NAMALWA (cell line): ENCODE measurements at regions not wholly inside any gene's neighbourhood (a gene's known extent, or its start where the extent isn't known, plus 50 kb on each side); places are given as distances from the start of the nearest gene placed in this dataset.
A peak's percentile ranks its signal among the peaks of the same experiment; 100 is the strongest.

Source experiments
- DNase-seq: peaks from one replicate; pipeline ENCODE4 v3.0.0-alpha.2; 2015; ENCODE audit warnings: low spot score

GRCh38 chr4:181278941-181279340, 964.3 kb upstream of the TENM3 start:
- DNase-seq: no peak

DNA sequence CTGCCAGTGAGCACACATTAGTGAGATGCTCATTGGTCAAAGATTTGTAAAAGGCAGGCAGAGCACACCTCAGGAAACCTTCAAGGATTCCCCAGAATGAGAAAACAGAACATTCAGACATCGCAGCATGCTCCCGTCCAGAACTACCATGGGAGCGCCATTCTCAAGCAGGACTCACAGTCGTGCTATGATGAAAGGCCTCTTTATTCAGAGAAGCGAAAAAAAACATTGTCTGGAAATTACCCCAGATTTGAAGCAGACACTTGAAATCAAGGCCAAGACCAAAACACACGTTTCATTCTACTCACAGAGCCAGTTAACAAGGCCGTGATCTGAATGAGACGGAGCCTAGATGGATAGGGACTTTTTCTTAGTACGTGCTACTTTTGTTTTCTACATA, 961.8 kb upstream of the TENM3 start:
- DNase-seq: no peak

- DNase-seq: no peak
Observed at GRCh38 chr4:181289198-181289597, 954.0 kb upstream of the TENM3 start.

DNA sequence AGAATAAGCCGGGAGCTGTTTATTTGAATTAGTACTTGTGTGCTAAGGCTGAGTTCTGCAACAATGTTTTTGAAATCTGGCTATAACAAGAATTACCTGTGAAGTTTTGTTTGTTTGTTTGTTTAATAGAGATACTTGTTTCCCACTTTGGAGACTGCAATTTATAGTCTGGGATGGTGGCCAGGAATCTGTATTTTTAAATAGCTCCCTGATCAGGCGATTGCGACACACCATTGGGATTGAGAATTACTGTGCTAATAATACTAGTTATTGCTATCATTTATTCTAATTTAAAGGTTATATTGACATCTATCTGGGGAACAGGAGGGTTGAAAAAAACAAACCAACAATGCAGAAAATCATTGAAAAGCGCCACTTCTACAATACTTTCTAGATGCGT, 951.6 kb upstream of the TENM3 start:
- no peak for DNase-seq

DNA sequence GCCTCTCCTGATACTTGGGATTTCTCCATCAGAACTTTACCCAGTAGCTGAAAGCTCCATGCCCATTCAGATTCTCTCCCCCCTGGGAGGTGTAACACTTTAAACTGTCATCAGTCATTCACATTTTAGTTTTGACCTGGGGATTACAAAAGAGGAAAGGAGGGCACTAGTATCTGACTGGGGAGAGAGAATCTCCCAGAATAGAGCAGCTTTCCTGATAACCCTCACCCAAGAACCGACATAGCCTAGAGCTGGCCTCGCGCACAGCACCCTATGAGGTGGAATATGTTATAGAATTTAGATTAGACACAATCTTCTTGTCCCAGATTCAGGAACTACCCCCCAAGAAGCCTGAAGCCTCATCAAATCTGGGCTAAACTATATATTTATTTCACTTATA, 950.2 kb upstream of the TENM3 start:
- DNase-seq: no peak

DNA sequence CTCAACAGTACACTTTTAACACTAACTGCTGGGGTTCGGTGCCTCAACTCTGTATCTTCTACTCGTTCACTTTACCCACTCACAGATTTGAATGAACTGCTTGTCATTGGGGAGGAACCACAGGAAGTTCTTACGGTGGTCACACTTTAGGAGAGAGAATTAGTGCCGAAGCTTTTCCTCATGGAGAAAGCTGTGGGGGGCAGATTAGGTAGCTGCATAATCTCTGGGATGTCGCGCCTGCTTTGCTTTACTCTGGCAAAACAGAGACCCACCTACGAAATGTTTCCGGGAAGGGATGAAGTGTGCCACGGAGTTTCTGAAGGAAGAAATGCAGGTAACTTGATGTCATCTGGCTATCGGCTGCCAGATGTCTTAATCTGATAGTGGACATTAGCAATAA, 949.7 kb upstream of the TENM3 start:
- DNase-seq: no peak

DNA sequence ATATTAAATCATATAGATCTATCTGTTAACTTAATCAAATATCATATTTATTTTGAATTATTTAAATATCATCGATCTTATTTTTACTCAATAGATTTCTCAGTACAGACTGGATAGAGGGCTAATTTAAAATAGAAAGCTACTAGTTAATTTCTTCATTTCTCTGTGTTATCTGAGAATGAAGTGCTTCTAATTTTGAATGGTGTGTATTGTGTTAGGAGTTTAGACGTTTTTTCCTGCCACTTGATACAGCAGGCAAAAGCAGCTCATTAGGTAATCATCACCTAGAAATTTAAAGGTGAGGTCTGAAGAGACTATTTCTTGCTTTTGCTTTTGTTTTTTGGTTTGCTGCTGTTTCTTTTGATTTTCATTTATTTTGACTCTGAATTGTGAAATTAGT, 948.8 kb upstream of the TENM3 start:
- DNase-seq: no peak

- DNase-seq: peak; percentile 81
Observed at GRCh38 chr4:181301735-181302710, 941.2 kb upstream of the TENM3 start.

GRCh38 chr4:181307824-181308223, 935.4 kb upstream of the TENM3 start:
- no peak for DNase-seq

DNA sequence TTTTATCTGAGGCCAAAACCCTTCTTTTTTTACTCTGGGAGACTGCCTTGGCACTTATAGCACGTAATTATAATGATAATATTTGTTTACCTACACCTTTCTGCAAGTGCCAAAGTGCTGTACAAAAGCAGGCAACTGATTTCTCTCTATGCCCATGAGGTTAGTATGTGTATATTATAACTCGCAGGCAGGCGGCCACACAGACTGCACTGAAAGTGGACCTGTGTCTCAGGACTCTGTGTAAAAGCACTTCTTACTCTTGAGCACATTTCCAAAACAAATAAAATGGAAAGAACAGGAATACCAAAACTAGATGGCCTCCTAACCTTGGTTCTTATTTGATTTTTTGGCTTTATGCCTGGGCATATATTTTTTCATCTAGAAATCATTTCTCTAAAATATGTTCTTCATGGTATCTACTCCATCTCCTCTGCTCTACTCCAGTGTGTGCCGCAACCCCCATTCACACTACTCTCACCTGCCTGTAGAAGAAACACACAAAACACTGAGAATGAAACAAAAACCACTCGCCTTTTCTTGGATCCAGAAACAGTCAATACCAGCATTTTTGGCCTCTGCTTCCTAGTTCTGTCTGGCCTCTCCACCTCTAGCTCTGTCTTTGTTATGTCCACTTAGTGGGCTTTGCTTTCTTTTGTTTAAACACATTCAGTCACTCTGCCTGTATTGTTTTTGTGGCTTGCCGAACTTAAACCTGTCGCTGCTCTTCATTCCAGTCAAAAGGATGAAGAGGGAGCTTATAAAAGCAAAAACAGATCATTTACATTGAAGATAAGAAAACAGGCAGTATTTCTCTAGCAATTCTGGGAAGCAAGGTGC, 934.5 kb upstream of the TENM3 start:
- no peak for DNase-seq

DNA sequence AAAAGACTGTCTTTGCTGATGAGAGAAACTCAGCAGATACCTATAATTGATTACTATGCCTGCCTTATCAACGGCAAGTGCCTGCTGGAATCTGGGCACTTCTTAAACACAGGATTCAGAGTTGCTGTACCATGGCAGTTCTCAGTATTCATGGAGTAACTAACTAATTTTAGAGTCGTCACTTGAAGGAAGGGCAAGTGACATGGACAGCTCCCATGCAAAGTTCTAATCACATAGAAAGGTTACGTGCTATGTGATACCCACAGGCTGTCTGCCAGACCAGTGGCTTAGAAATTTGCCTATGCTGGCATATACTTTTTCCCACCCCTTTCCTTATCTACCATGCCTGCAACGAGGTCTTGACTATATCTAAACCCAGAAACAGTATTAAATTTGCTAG, 931.1 kb upstream of the TENM3 start:
- no peak for DNase-seq

DNA sequence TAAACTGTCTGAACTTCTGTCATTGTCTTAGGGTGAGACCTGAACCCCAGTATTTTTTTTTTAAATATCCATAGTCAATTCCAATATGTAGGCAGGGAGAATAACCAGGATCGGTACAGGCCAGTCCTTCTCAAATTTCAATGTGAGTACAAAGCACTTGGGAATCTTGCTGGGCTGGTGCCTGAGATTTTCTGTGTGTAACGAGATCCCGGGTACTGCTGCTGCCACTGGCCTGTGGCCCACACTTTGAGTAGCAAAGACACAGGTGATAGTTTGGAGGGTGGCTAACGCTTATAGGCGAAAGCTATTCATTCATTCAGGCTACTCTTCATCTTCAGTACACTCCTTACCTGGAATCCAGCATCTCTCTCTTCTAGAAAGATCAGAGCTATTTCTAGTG, 923.6 kb upstream of the TENM3 start:
- DNase-seq: no peak

- DNase-seq: peak; percentile 49
Observed at GRCh38 chr4:181323061-181323460, 920.1 kb upstream of the TENM3 start.

- no peak for DNase-seq
Observed at GRCh38 chr4:181330654-181331201, 912.5 kb upstream of the TENM3 start.

- DNase-seq: no peak
Observed at GRCh38 chr4:181331214-181331613, 912.0 kb upstream of the TENM3 start.

- no peak for DNase-seq
Observed at GRCh38 chr4:181345931-181346330, 897.3 kb upstream of the TENM3 start.

GRCh38 chr4:181350615-181351415, 892.4 kb upstream of the TENM3 start:
- DNase-seq: no peak

- no peak for DNase-seq
Observed at GRCh38 chr4:181364504-181364903, 878.7 kb upstream of the TENM3 start.

DNA sequence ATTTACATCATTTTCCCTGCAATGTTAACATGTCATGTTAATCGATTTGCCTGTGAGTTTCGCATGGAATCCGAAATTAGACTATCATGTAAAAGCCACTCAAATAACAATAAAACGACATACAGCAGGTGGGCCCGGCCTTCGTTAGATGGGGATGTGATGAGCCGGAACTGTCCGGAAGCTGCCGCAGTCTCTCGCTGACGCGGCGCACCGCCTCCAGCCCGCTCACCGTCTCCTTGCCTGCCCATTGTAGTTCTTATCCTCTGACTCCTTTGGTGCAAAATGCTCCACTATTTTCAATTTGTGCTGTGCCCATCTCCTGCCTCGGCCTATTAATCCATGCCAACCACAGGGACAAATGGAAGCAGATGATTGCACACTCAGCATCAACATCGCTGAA, 877.5 kb upstream of the TENM3 start:
- DNase-seq: no peak

GRCh38 chr4:181372014-181372413, 871.2 kb upstream of the TENM3 start:
- no peak for DNase-seq

DNA sequence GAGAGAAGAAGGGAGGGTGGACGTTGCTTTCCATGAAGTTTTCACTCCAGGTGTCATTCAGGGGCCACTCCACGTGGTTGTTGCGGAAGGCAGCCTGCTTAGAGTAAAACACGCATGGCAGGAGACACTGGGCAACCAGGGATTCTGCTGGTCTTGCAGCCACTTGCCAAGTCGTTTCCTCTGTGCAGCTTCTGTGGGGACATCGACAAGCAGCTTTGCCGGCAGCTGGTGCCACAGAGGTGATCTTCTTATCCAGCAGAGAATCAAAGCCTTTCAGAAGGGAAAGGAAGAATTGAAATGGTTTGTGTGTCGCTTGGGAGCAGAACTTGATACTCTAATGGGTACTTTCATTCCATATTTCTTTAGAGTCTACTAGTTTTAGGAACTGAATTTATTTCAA, 867.1 kb upstream of the TENM3 start:
- no peak for DNase-seq

DNA sequence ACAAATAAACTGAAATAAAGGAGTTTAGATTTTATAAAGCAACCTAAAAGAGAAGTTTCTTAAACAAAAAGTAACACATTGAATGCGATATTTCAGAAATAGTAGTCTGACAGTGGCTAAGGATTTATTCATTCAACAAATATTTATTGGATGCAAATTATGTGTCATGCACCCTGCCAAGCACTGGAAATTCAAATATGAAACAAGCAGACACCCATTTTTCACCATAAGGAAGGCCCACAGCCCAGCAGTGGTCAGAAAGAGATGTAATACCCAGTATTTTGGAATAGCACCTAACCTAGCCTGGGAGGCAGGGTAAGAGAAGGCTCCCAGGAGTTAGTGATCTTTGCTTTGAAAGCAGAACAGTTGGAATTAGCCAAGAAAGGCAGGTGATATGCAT, 855.1 kb upstream of the TENM3 start:
- no peak for DNase-seq
